Activated CD8-positive, alpha-beta memory T cell treated with anti-CD3 and anti-CD28 coated beads, Interleukin-2, amount 10 ng/mL, durations not matched to agents 7 days and 5 days (primary cell): ENCODE measurements at regions not wholly inside any gene's neighbourhood (a gene's known extent, or its start where the extent isn't known, plus 50 kb on each side); places are given as distances from the start of the nearest gene placed in this dataset.

ENCODE experiments used
- ATAC-seq: fragments of 150-1000 bp; cut with Tn5 transposase; one replicate; pipeline ENCODE4 v1.10.0; 2021; ENCODE audit warnings: moderate library complexity
- CTCF ChIA-PET: fragments of 350-600 bp; sonication (Branson Sonifier 250); formaldehyde crosslinking; loops from one replicate; lab custom pipeline; 2021; ENCODE audit warnings: antibody characterized with exemption; lab: Charles Lee
- DNase-seq: peaks from one replicate; pipeline ENCODE4 v3.0.0-alpha.2; 2020
- H3K27ac Mint-ChIP-seq: one replicate; pipeline ENCODE4 v1.8.0; 2021; ENCODE audit warnings: mild to moderate bottlenecking, mixed read lengths
- H3K27me3 Mint-ChIP-seq: one replicate; pipeline ENCODE4 v1.8.0; 2021; ENCODE audit warnings: mixed read lengths
- H3K36me3 Mint-ChIP-seq: one replicate; pipeline ENCODE4 v1.8.0; 2021; ENCODE audit warnings: mild to moderate bottlenecking, mixed read lengths
- H3K4me1 Mint-ChIP-seq: one replicate; pipeline ENCODE4 v1.8.0; 2021; ENCODE audit warnings: mixed read lengths
- H3K4me3 Mint-ChIP-seq: one replicate; pipeline ENCODE4 v1.8.0; 2021; ENCODE audit warnings: mild to moderate bottlenecking, moderate library complexity, mixed read lengths
- H3K9me3 Mint-ChIP-seq: one replicate; pipeline ENCODE4 v1.8.0; 2022; ENCODE audit warnings: low read depth, mixed read lengths

- H3K4me3 Mint-ChIP-seq, result no peak overlapping the region
- no peaks in the 10 kb centered on the region for H3K9me3 Mint-ChIP-seq
- no peaks in the 10 kb centered on the region for H3K4me1 Mint-ChIP-seq
- CTCF ChIA-PET, result no interaction called here
- H3K27ac Mint-ChIP-seq, result no peak overlapping the region
- H3K36me3 Mint-ChIP-seq, result no peaks in the 10 kb centered on the region
- DNase-seq (no peak), ATAC-seq (no peak)
- H3K27me3 Mint-ChIP-seq, result no peaks in the 10 kb centered on the region
These were observed 224.5 kb upstream of the TAPT1 start for GRCh38 chr4:16450724-16451123.

GRCh38 chr4:16450031-16450430 is 223.8 kb upstream of the TAPT1 start:
- Mint-ChIP-seq H3K27ac (no peak overlapping the region), H3K4me3 (no peak overlapping the region), H3K4me1 (no peaks in the 10 kb centered on the region), H3K36me3 (no peaks in the 10 kb centered on the region), H3K9me3 (no peaks in the 10 kb centered on the region), H3K27me3 (no peaks in the 10 kb centered on the region)
- CTCF ChIA-PET, result no interaction called here
- no peak for DNase-seq
- no peak for ATAC-seq

GRCh38 chr4:16449406-16449805 is 223.1 kb upstream of the TAPT1 start:
- Mint-ChIP-seq H3K4me1 (no peaks in the 10 kb centered on the region), H3K4me3 (no peak overlapping the region), H3K36me3 (no peaks in the 10 kb centered on the region), H3K27ac (no peak overlapping the region), H3K27me3 (no peaks in the 10 kb centered on the region), H3K9me3 (no peaks in the 10 kb centered on the region)
- CTCF ChIA-PET, result no interaction called here
- ATAC-seq (no peak), DNase-seq (no peak)

- Mint-ChIP-seq H3K4me1 (no peaks in the 10 kb centered on the region), H3K27ac (no peak overlapping the region), H3K36me3 (no peaks in the 10 kb centered on the region), H3K9me3 (no peaks in the 10 kb centered on the region), H3K4me3 (no peak overlapping the region), H3K27me3 (no peaks in the 10 kb centered on the region)
- no peak for ATAC-seq
- DNase-seq, result no peak
- CTCF ChIA-PET, result no interaction called here
These were observed 222.1 kb upstream of the TAPT1 start for GRCh38 chr4:16448241-16448840.

DNA sequence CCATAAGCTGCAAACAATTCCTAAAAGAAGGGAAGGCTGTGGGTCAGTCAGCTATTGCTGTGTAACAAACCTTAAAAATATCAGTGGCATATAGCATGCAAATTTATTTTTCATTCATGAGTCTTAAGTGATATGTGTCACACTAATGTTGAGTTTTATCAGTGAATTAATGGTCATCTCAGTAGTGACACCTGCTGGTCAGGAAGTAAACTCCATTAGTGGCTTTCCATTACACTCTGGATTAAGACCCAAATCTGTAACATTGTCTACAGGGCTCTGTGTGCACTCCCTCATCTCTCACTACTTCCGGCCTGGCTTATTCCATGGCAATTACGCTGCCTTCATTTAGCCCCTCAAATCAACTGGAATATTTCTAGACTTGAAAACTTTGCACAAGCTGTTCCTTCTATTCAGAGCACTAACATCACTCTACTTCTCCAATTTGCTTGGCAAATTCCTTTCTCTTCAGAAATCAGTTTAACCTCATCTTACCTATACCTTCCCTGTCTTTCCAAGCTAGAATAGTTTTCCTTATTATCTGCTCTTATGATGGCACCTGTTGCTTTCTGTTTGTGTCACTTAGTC is 217.3 kb upstream of the TAPT1 start:
- no peaks in the 10 kb centered on the region for H3K36me3 Mint-ChIP-seq
- ATAC-seq, result no peak
- DNase-seq, result no peak
- H3K27me3 Mint-ChIP-seq, result no peaks in the 10 kb centered on the region
- no peak overlapping the region for H3K27ac Mint-ChIP-seq
- CTCF ChIA-PET, result interaction anchor here (3.1 kb wide), 1 partner anchor 152 kb away, joined by 12 read pairs; no protein-coding TSS in a partner anchor
- no peak overlapping the region for H3K4me3 Mint-ChIP-seq
- H3K9me3 Mint-ChIP-seq, result no peaks in the 10 kb centered on the region
- no peaks in the 10 kb centered on the region for H3K4me1 Mint-ChIP-seq

DNA sequence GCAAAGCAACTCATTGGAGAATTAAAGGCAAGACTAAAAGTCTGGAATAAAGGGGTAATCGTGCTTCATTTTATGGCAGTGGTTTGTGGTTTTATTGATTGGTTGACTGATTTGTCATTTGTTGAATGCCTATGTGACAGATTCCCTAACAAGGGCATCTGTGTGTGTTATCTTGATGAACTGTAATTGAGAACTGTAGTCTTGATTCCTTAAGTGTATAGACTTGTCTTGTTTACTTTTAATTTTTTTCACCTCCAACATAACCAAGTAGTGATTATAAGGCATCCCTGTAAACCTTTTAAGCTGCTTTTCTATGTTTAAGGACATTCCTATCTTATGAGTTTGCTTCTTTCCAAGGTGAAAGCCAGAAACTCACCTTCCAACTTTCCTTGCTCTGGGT is 216.0 kb upstream of the TAPT1 start:
- CTCF ChIA-PET, result interaction anchor here (3.1 kb wide), 1 partner anchor 151 kb away, joined by 12 read pairs; no protein-coding TSS in a partner anchor
- no peak for ATAC-seq

DNA sequence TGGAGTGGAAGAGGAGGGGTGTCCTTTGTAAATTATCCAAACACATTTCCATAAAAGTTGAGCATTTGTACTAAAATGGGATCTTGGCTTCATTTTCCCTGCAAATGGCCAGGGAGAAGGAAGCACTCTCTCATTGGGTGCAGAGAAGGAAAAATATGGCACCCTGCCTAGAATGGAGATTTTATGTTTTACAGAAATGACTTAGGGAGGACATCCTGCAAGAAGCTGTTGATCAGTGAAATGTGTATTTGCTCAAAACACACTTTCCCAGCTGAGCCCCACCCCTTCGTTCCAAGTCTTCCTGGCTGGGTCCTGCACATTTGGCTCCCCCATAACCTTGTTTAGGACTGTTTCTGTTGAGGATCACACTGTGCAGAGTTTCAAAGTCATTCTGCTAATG is 213.5 kb upstream of the TAPT1 start:
- Mint-ChIP-seq H3K9me3 (peaks cover 3% of the 10 kb centered on the region), H3K27me3 (no peaks in the 10 kb centered on the region), H3K36me3 (no peaks in the 10 kb centered on the region), H3K4me3 (no peak overlapping the region), H3K4me1 (no peaks in the 10 kb centered on the region), H3K27ac (no peak overlapping the region)
- no peak for ATAC-seq
- DNase-seq, result no peak
- CTCF ChIA-PET, result no interaction called here

More for the DNA sequence above, 216.0 kb upstream of the TAPT1 start:
- H3K27me3 Mint-ChIP-seq, result no peaks in the 10 kb centered on the region
- H3K4me1 Mint-ChIP-seq, result no peaks in the 10 kb centered on the region
- H3K36me3 Mint-ChIP-seq, result no peaks in the 10 kb centered on the region
- DNase-seq, result no peak
- peaks cover 3% of the 10 kb centered on the region for H3K9me3 Mint-ChIP-seq
- H3K4me3 Mint-ChIP-seq, result no peak overlapping the region
- no peak overlapping the region for H3K27ac Mint-ChIP-seq

DNA sequence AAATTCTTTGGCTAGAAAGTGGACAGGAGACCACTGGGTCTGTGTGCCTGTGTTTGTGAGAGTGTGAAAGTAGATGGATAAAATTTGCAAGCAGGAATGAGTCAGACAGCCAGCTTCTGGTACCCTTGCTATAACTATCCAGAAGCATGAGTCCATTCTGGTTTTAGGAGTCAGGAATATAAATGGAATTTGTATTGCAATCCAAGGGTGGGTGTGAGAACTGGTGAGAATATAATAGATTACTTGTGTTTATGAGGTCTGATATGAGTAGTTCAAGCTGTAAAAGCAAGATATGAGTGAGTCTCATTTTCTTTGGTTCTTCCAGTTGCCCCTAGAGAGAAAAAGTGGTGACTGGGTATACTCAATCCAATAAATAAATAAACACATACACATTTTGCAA is 212.7 kb upstream of the TAPT1 start:
- ATAC-seq, result no peak
- Mint-ChIP-seq H3K4me1 (no peaks in the 10 kb centered on the region), H3K27ac (no peak overlapping the region), H3K4me3 (no peak overlapping the region), H3K27me3 (no peaks in the 10 kb centered on the region), H3K9me3 (peaks cover 3% of the 10 kb centered on the region), H3K36me3 (no peaks in the 10 kb centered on the region)
- no peak for DNase-seq
- CTCF ChIA-PET, result interaction anchor here (0.9 kb wide), 1 partner anchor 11 kb away, joined by 3 read pairs; no protein-coding TSS in a partner anchor

DNA sequence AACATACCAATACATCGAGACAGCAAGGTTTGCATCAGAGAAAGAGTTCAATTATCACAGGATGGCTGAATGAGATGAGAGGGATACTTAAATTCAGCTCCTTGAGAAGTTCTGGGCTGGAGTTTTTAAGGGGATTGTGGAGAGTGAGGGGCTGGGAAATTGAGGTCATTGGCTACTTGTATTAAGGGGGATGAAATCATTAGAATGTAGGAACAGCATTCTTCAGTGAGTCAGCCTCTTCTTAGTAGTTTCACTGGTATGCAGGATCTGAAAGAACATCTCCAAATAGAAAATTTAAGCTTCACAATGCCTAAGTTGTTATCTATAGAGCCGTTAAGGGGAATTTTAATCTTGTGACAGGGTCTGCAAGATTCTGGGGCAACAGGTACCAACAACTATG is 211.6 kb upstream of the TAPT1 start:
- no peak for ATAC-seq
- DNase-seq, result no peak
- Mint-ChIP-seq H3K4me3 (no peak overlapping the region), H3K9me3 (peaks cover 3% of the 10 kb centered on the region), H3K36me3 (no peaks in the 10 kb centered on the region), H3K27me3 (no peaks in the 10 kb centered on the region), H3K4me1 (no peaks in the 10 kb centered on the region), H3K27ac (no peak overlapping the region)
- CTCF ChIA-PET, result interaction anchor here (0.9 kb wide), 1 partner anchor 10 kb away, joined by 3 read pairs; no protein-coding TSS in a partner anchor

GRCh38 chr4:16431866-16432265 is 205.6 kb upstream of the TAPT1 start:
- Mint-ChIP-seq H3K27ac (no peak overlapping the region), H3K4me3 (no peak overlapping the region), H3K4me1 (no peaks in the 10 kb centered on the region), H3K36me3 (no peaks in the 10 kb centered on the region), H3K9me3 (no peaks in the 10 kb centered on the region), H3K27me3 (no peaks in the 10 kb centered on the region)
- ATAC-seq (no peak), DNase-seq (no peak)
- CTCF ChIA-PET, result no interaction called here

GRCh38 chr4:16418814-16419213 is 192.5 kb upstream of the TAPT1 start:
- Mint-ChIP-seq H3K9me3 (peaks cover 2% of the 10 kb centered on the region), H3K27ac (no peak overlapping the region), H3K36me3 (no peaks in the 10 kb centered on the region), H3K4me3 (no peak overlapping the region), H3K27me3 (no peaks in the 10 kb centered on the region), H3K4me1 (no peaks in the 10 kb centered on the region)
- CTCF ChIA-PET, result no interaction called here
- DNase-seq, result no peak
- no peak for ATAC-seq

- Mint-ChIP-seq H3K9me3 (peaks cover 2% of the 10 kb centered on the region), H3K27ac (no peak overlapping the region), H3K4me1 (no peaks in the 10 kb centered on the region), H3K27me3 (no peaks in the 10 kb centered on the region), H3K36me3 (no peaks in the 10 kb centered on the region), H3K4me3 (no peak overlapping the region)
- DNase-seq (no peak), ATAC-seq (no peak)
- CTCF ChIA-PET, result no interaction called here
These were observed 190.9 kb upstream of the TAPT1 start for GRCh38 chr4:16417198-16417597.

GRCh38 chr4:16416601-16417000 is 190.3 kb upstream of the TAPT1 start:
- Mint-ChIP-seq H3K27me3 (no peaks in the 10 kb centered on the region), H3K9me3 (peaks cover 2% of the 10 kb centered on the region), H3K27ac (no peak overlapping the region), H3K36me3 (no peaks in the 10 kb centered on the region), H3K4me1 (no peaks in the 10 kb centered on the region), H3K4me3 (no peak overlapping the region)
- no peak for ATAC-seq
- DNase-seq, result no peak
- CTCF ChIA-PET, result no interaction called here

- Mint-ChIP-seq H3K27me3 (no peaks in the 10 kb centered on the region), H3K36me3 (no peaks in the 10 kb centered on the region), H3K27ac (no peak overlapping the region), H3K4me3 (no peak overlapping the region), H3K9me3 (peaks cover 2% of the 10 kb centered on the region), H3K4me1 (no peaks in the 10 kb centered on the region)
- CTCF ChIA-PET, result no interaction called here
- no peak for DNase-seq
- no peak for ATAC-seq
These were observed 189.5 kb upstream of the TAPT1 start for GRCh38 chr4:16415751-16416150.
